ENCODE measurements at regions not wholly inside any gene's neighbourhood (a gene's known extent, or its start where the extent isn't known, plus 50 kb on each side); places are given as distances from the start of the nearest gene placed in this dataset.

- Histone ChIP-seq H3K27ac (no peak overlapping the region), H3K4me1 (no peaks in the 10 kb centered on the region), H3K9me3 (no peaks in the 10 kb centered on the region), H3K27me3 (no peaks in the 10 kb centered on the region), H3K4me3 (no peak overlapping the region), H3K36me3 (no peaks in the 10 kb centered on the region)
- intact Hi-C loops (cut with DNase I; ENCODE audit: low total_unique reads) = no loop called here
- no peak for DNase-seq
- WGBS, 5 donors = 55 to 82% (median 76%) methylated on average over 1 of the region's 1 CpG
- no peak for TF ChIP-seq POLR2AphosphoS5 (IDR thresholded peaks at IDR 0.05)
- TF ChIP-seq POLR2A (IDR thresholded peaks at IDR 0.05) = no peak
- no peak for TF ChIP-seq EP300 (IDR thresholded peaks at IDR 0.05)
- TF ChIP-seq, protein P1, sequence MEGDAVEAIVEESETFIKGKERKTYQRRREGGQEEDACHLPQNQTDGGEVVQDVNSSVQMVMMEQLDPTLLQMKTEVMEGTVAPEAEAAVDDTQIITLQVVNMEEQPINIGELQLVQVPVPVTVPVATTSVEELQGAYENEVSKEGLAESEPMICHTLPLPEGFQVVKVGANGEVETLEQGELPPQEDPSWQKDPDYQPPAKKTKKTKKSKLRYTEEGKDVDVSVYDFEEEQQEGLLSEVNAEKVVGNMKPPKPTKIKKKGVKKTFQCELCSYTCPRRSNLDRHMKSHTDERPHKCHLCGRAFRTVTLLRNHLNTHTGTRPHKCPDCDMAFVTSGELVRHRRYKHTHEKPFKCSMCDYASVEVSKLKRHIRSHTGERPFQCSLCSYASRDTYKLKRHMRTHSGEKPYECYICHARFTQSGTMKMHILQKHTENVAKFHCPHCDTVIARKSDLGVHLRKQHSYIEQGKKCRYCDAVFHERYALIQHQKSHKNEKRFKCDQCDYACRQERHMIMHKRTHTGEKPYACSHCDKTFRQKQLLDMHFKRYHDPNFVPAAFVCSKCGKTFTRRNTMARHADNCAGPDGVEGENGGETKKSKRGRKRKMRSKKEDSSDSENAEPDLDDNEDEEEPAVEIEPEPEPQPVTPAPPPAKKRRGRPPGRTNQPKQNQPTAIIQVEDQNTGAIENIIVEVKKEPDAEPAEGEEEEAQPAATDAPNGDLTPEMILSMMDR (IDR thresholded peaks at IDR 0.05) = no peak
These were observed 297.6 kb downstream of the CDH7 start for GRCh38 chr18:66048406-66048805.

GRCh38 chr18:66046032-66046602, 295.3 kb downstream of the CDH7 start:
- Histone ChIP-seq H3K36me3 (no peaks in the 10 kb centered on the region), H3K9me3 (no peaks in the 10 kb centered on the region), H3K4me3 (no peak overlapping the region), H3K27me3 (no peaks in the 10 kb centered on the region), H3K4me1 (no peaks in the 10 kb centered on the region), H3K27ac (no peak overlapping the region)
- intact Hi-C loops (cut with DNase I; ENCODE audit: low total_unique reads) = no loop called here
- TF ChIP-seq EP300 (IDR thresholded peaks at IDR 0.05) = no peak
- TF ChIP-seq, protein P1 (IDR thresholded peaks at IDR 0.05) = no peak
- no peak for TF ChIP-seq POLR2AphosphoS5 (IDR thresholded peaks at IDR 0.05)
- TF ChIP-seq POLR2A (IDR thresholded peaks at IDR 0.05) = no peak
- 11 to 34% (median 20%) methylated on average over 2 of the region's 2 CpGs for WGBS, 5 donors
- DNase-seq = peak in 1 of 2 donors; percentile 51

GRCh38 chr18:66043009-66043408, 292.2 kb downstream of the CDH7 start:
- TF ChIP-seq, protein P1 (IDR thresholded peaks at IDR 0.05) = no peak
- TF ChIP-seq POLR2AphosphoS5 (IDR thresholded peaks at IDR 0.05) = no peak
- TF ChIP-seq POLR2A (IDR thresholded peaks at IDR 0.05) = no peak
- no peak for TF ChIP-seq EP300 (IDR thresholded peaks at IDR 0.05)
- Histone ChIP-seq H3K36me3 (no peaks in the 10 kb centered on the region), H3K9me3 (peaks cover 0 to 4% (median 0%) of the 10 kb centered on the region in 4 donors), H3K4me1 (no peaks in the 10 kb centered on the region), H3K27me3 (no peaks in the 10 kb centered on the region), H3K4me3 (no peak overlapping the region), H3K27ac (no peak overlapping the region)
- 27 to 49% (median 32%) methylated on average over 2 of the region's 2 CpGs for WGBS, 5 donors
- no peak for DNase-seq
- intact Hi-C loops (cut with DNase I; ENCODE audit: low total_unique reads) = no loop called here

DNA sequence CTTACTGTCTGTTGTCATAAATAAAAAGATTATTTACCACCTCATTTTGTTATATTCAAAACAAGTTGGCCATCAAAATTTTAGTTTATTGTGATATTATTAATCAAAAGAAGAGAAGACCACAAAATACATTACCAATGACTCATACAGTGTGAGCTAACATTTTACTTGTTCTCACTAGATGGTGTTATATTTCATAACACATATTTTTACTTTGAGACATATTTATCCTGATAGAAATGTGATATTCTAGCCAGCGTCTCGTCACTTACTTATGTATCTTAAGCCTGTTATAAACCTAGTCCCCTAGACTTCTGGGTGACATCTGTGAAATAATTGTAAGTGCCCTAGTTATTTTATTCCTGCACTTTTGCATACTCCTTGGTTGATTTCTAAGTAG, 263.2 kb downstream of the CDH7 start:
- Histone ChIP-seq H3K9me3 (peaks cover 0 to 3% (median 0%) of the 10 kb centered on the region in 4 donors), H3K27me3 (no peaks in the 10 kb centered on the region), H3K27ac (no peak overlapping the region), H3K4me1 (no peaks in the 10 kb centered on the region), H3K4me3 (no peak overlapping the region), H3K36me3 (no peaks in the 10 kb centered on the region)
- DNase-seq = no peak
- no peak for TF ChIP-seq POLR2A (IDR thresholded peaks at IDR 0.05)
- TF ChIP-seq, protein P1 (IDR thresholded peaks at IDR 0.05) = no peak
- TF ChIP-seq POLR2AphosphoS5 (IDR thresholded peaks at IDR 0.05) = no peak
- no peak for TF ChIP-seq EP300 (IDR thresholded peaks at IDR 0.05)
- WGBS, 5 donors = 53 to 78% (median 62%) methylated on average over 2 of the region's 2 CpGs
- intact Hi-C loops (cut with DNase I; ENCODE audit: low total_unique reads) = no loop called here
